Testis (tissue), 2 donors: ENCODE measurements at regions not wholly inside any gene's neighbourhood (a gene's known extent, or its start where the extent isn't known, plus 50 kb on each side); places are given as distances from the start of the nearest gene placed in this dataset.

ENCODE experiments used
- CTCF ChIP-seq, 3 experiments: fragments of 450-650 bp in 2 of 3; fragments of 200-600 bp in 1 of 3; sonication (generic) in 1 of 3; IDR thresholded peaks; one replicate each; pipeline ENCODE4 v1.5.1; 2016 to 2019; ENCODE audit warnings: antibody characterized with exemption in 3 of 3, mild to moderate bottlenecking in 2 of 3, moderate library complexity in 1 of 3
- POLR2A ChIP-seq: fragments of 450-650 bp; IDR thresholded peaks from one replicate; pipeline ENCODE4 v1.6.1; 2017; ENCODE audit warnings: antibody characterized with exemption, mild to moderate bottlenecking, moderate library complexity

GRCh38 chr14:25197885-25198284 lies 147.9 kb upstream of the STXBP6 start:
- no peak for TF ChIP-seq CTCF (IDR thresholded peaks at IDR 0.05)
- TF ChIP-seq POLR2A, result no peak
